ENCODE measurements at regions not wholly inside any gene's neighbourhood (a gene's known extent, or its start where the extent isn't known, plus 50 kb on each side); places are given as distances from the start of the nearest gene placed in this dataset.
A peak's percentile ranks its signal among the peaks of the same experiment; 100 is the strongest.

- Histone ChIP-seq H2BK120ac (ENCODE audit: low read depth, low read length) (no peak overlapping the region), H4K91ac (ENCODE audit: low read length) (no peak overlapping the region), H2BK12ac (ENCODE audit: low read length in 2 of 2) (no peak overlapping the region), H3K4me1 (ENCODE audit: control insufficient read depth, insufficient read depth, low read depth, low read length) (peaks cover 14% of the 10 kb centered on the region), H2BK5ac (ENCODE audit: low read depth, low read length, poor library complexity, severe bottlenecking) (no peak overlapping the region), H3K18ac (ENCODE audit: low read depth in 1 of 2, low read length in 2 of 2) (no peak overlapping the region), H3K4ac (ENCODE audit: low read depth in 1 of 2, low read length in 2 of 2) (no peak overlapping the region), H3K9me3 (ENCODE audit: control insufficient read depth, low read length) (no peaks in the 10 kb centered on the region), H3K9ac (ENCODE audit: low read length) (no peak overlapping the region), H3K4me3 (ENCODE audit: insufficient read depth in 1 of 2, low read depth in 1 of 2, low read length in 2 of 2) (no peak overlapping the region), H3K23ac (ENCODE audit: low read length in 2 of 2) (no peak overlapping the region), H3K79me1 (replicated peaks; ENCODE audit: low read length, poor library complexity, severe bottlenecking) (peaks cover 63% of the 10 kb centered on the region), H3K14ac (ENCODE audit: low read length in 2 of 2) (no peak overlapping the region), H3K4me2 (ENCODE audit: low read length, poor library complexity, severe bottlenecking) (no peak overlapping the region), H4K8ac (ENCODE audit: low read length) (no peak overlapping the region), H2AFZ (ENCODE audit: low read depth, low read length) (no peak overlapping the region), H3K27me3 (ENCODE audit: control insufficient read depth in 1 of 2, insufficient read depth in 1 of 2, low read length in 2 of 2) (no peaks in the 10 kb centered on the region), H2AK5ac (ENCODE audit: low read length, severe bottlenecking) (no peak overlapping the region), H3K36me3 (ENCODE audit: control insufficient read depth in 1 of 2, insufficient read depth in 2 of 2, low read depth in 1 of 2, low read length in 2 of 2) (peaks cover 0 to 14% of the 10 kb centered on the region in 2 experiments), H3K27ac (ENCODE audit: low read length, poor library complexity, severe bottlenecking) (no peak overlapping the region), H2BK15ac (ENCODE audit: low read depth, poor library complexity, severe bottlenecking) (no peak overlapping the region)
- WGBS = 82% methylated on average over 10 of the region's 10 CpGs
- DNase-seq = no peak
Observed at GRCh38 chr22:25388866-25389540, 169.6 kb downstream of the CRYBB2 start.

DNA sequence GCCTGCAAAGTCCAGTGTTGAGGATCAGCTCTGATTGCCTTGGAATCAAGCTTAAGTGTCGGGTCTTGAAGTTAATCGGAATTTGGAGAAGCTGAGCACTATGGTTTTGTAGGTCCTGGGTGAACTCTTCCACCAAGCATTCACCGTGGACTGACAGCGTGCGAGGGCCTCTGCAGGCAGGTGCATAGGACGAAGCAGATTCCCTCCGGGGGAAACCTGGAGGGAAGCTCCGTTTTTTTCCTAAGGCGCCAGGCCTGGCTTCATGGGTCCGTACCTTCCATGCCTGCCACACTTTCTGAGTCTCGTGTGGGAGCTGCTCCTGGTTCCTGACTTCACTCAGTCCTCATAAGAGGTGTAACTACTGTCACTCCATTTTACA, 170.1 kb downstream of the CRYBB2 start:
- H4K91ac ChIP-seq (ENCODE audit: low read length) = no peak overlapping the region
- peaks cover 62% of the 10 kb centered on the region for H3K79me1 ChIP-seq (replicated peaks; ENCODE audit: low read length, poor library complexity, severe bottlenecking)
- no peak overlapping the region for H2BK12ac ChIP-seq (ENCODE audit: low read length in 2 of 2)
- no peak overlapping the region for H2AK5ac ChIP-seq (ENCODE audit: low read length, severe bottlenecking)
- H3K9ac ChIP-seq (ENCODE audit: low read length) = no peak overlapping the region
- H3K4ac ChIP-seq (ENCODE audit: low read depth in 1 of 2, low read length in 2 of 2) = no peak overlapping the region
- no peak overlapping the region for H3K18ac ChIP-seq (ENCODE audit: low read depth in 1 of 2, low read length in 2 of 2)
- no peak overlapping the region for H3K27ac ChIP-seq (ENCODE audit: low read length, poor library complexity, severe bottlenecking)
- H3K36me3 ChIP-seq (ENCODE audit: control insufficient read depth in 1 of 2, insufficient read depth in 2 of 2, low read depth in 1 of 2, low read length in 2 of 2) = peaks cover 0 to 14% of the 10 kb centered on the region in 2 experiments
- no peak overlapping the region for H3K23ac ChIP-seq (ENCODE audit: low read length in 2 of 2)
- no peak overlapping the region for H2BK15ac ChIP-seq (ENCODE audit: low read depth, poor library complexity, severe bottlenecking)
- 97% methylated on average over 9 of the region's 11 CpGs for WGBS
- H4K8ac ChIP-seq (ENCODE audit: low read length) = no peak overlapping the region
- DNase-seq = no peak
- H3K4me1 ChIP-seq (ENCODE audit: control insufficient read depth, insufficient read depth, low read depth, low read length) = peaks cover 11% of the 10 kb centered on the region
- H2BK5ac ChIP-seq (ENCODE audit: low read depth, low read length, poor library complexity, severe bottlenecking) = no peak overlapping the region
- H2BK120ac ChIP-seq (ENCODE audit: low read depth, low read length) = no peak overlapping the region
- no peaks in the 10 kb centered on the region for H3K9me3 ChIP-seq (ENCODE audit: control insufficient read depth, low read length)
- no peak overlapping the region for H3K14ac ChIP-seq (ENCODE audit: low read length in 2 of 2)
- H2AFZ ChIP-seq (ENCODE audit: low read depth, low read length) = no peak overlapping the region
- H3K4me3 ChIP-seq (ENCODE audit: insufficient read depth in 1 of 2, low read depth in 1 of 2, low read length in 2 of 2) = no peak overlapping the region
- H3K4me2 ChIP-seq (ENCODE audit: low read length, poor library complexity, severe bottlenecking) = no peak overlapping the region
- H3K27me3 ChIP-seq (ENCODE audit: control insufficient read depth in 1 of 2, insufficient read depth in 1 of 2, low read length in 2 of 2) = no peaks in the 10 kb centered on the region

DNA sequence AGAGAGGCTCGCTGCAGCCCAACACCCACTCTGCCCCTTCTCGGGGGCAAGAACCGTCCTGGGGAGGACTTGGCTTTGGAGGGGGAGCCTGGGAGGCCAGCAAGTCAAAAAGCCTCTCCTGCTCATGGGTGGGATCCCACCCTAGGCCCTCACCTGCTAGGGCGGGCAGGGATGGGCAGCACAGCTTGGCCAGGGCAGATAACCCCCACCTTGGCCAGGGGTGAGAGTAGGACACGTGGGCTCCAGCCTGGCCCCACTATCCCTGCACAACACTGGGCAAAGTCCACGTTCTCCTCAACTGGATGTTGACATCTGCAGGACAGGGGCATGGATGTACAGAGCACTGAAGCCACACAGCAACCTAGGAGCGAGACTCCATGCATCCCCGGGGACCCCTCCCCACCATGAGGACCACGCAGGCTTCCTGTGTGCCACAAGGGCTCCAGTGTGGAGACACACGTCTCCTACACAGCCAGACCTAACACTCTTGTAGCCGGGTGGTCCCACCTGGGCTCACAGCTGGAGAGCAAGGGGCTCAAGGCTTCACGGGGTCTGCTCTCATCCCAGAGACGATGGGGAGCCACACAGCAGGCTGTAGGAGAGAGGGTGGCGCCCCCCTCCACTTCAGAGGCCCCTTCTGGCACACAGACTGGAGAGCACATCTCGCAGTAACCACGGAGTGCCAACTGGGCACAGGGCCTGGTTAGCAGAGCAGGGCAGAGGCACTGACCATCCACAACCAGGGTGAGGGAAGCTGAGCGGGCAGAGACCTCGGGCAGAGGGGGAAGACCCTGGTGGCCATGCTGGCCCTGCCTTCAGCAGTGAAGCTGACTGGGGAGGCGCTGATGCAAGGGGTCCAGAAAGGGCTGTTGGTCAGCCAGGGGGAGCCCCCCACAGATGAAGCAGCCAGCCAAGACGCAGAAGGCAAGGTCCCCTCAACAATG, 171.1 kb downstream of the CRYBB2 start:
- Histone ChIP-seq H3K18ac (ENCODE audit: low read depth in 1 of 2, low read length in 2 of 2) (no peak overlapping the region), H3K4me1 (ENCODE audit: control insufficient read depth, insufficient read depth, low read depth, low read length) (peaks cover 11% of the 10 kb centered on the region), H2BK12ac (ENCODE audit: low read length in 2 of 2) (no peak overlapping the region), H3K4me3 (ENCODE audit: insufficient read depth in 1 of 2, low read depth in 1 of 2, low read length in 2 of 2) (no peak overlapping the region), H2AK5ac (ENCODE audit: low read length, severe bottlenecking) (no peak overlapping the region), H3K4ac (ENCODE audit: low read depth in 1 of 2, low read length in 2 of 2) (no peak overlapping the region), H3K36me3 (ENCODE audit: control insufficient read depth in 1 of 2, insufficient read depth in 2 of 2, low read depth in 1 of 2, low read length in 2 of 2) (peaks cover 0 to 14% of the 10 kb centered on the region in 2 experiments), H3K4me2 (ENCODE audit: low read length, poor library complexity, severe bottlenecking) (no peak overlapping the region), H2BK120ac (ENCODE audit: low read depth, low read length) (no peak overlapping the region), H3K14ac (ENCODE audit: low read length in 2 of 2) (no peak overlapping the region), H2BK15ac (ENCODE audit: low read depth, poor library complexity, severe bottlenecking) (no peak overlapping the region), H3K9me3 (ENCODE audit: control insufficient read depth, low read length) (no peaks in the 10 kb centered on the region), H3K27ac (ENCODE audit: low read length, poor library complexity, severe bottlenecking) (no peak overlapping the region), H2AFZ (ENCODE audit: low read depth, low read length) (no peak overlapping the region), H4K8ac (ENCODE audit: low read length) (no peak overlapping the region), H4K91ac (ENCODE audit: low read length) (peak overlapping the region; percentile 13), H3K27me3 (ENCODE audit: control insufficient read depth in 1 of 2, insufficient read depth in 1 of 2, low read length in 2 of 2) (no peaks in the 10 kb centered on the region), H3K23ac (ENCODE audit: low read length in 2 of 2) (no peak overlapping the region), H3K79me1 (replicated peaks; ENCODE audit: low read length, poor library complexity, severe bottlenecking) (peaks cover 65% of the 10 kb centered on the region), H3K9ac (ENCODE audit: low read length) (no peak overlapping the region), H2BK5ac (ENCODE audit: low read depth, low read length, poor library complexity, severe bottlenecking) (no peak overlapping the region)
- WGBS = 90% methylated on average over 20 of the region's 20 CpGs
- DNase-seq = no peak

- Histone ChIP-seq H3K4ac (ENCODE audit: low read depth in 1 of 2, low read length in 2 of 2) (no peak overlapping the region), H3K14ac (ENCODE audit: low read length in 2 of 2) (no peak overlapping the region), H2BK5ac (ENCODE audit: low read depth, low read length, poor library complexity, severe bottlenecking) (no peak overlapping the region), H3K4me1 (ENCODE audit: control insufficient read depth, insufficient read depth, low read depth, low read length) (peaks cover 8% of the 10 kb centered on the region), H3K36me3 (ENCODE audit: control insufficient read depth in 1 of 2, insufficient read depth in 2 of 2, low read depth in 1 of 2, low read length in 2 of 2) (peaks cover 0 to 14% of the 10 kb centered on the region in 2 experiments), H3K4me2 (ENCODE audit: low read length, poor library complexity, severe bottlenecking) (no peak overlapping the region), H3K4me3 (ENCODE audit: insufficient read depth in 1 of 2, low read depth in 1 of 2, low read length in 2 of 2) (no peak overlapping the region), H4K8ac (ENCODE audit: low read length) (no peak overlapping the region), H3K27ac (ENCODE audit: low read length, poor library complexity, severe bottlenecking) (no peak overlapping the region), H3K9ac (ENCODE audit: low read length) (no peak overlapping the region), H2BK15ac (ENCODE audit: low read depth, poor library complexity, severe bottlenecking) (no peak overlapping the region), H2AFZ (ENCODE audit: low read depth, low read length) (no peak overlapping the region), H2BK120ac (ENCODE audit: low read depth, low read length) (no peak overlapping the region), H3K9me3 (ENCODE audit: control insufficient read depth, low read length) (no peaks in the 10 kb centered on the region), H3K23ac (ENCODE audit: low read length in 2 of 2) (no peak overlapping the region), H3K79me1 (replicated peaks; ENCODE audit: low read length, poor library complexity, severe bottlenecking) (peaks cover 62% of the 10 kb centered on the region), H2AK5ac (ENCODE audit: low read length, severe bottlenecking) (no peak overlapping the region), H3K27me3 (ENCODE audit: control insufficient read depth in 1 of 2, insufficient read depth in 1 of 2, low read length in 2 of 2) (no peaks in the 10 kb centered on the region), H4K91ac (ENCODE audit: low read length) (no peak overlapping the region), H2BK12ac (ENCODE audit: low read length in 2 of 2) (no peak overlapping the region), H3K18ac (ENCODE audit: low read depth in 1 of 2, low read length in 2 of 2) (no peak overlapping the region)
- WGBS = 94% methylated on average over 8 of the region's 8 CpGs
- DNase-seq = no peak
Observed at GRCh38 chr22:25392584-25392983, 171.9 kb upstream of the GRK3 start.
